IMR-90 (cell line): ENCODE measurements at regions not wholly inside any gene's neighbourhood (a gene's known extent, or its start where the extent isn't known, plus 50 kb on each side); places are given as distances from the start of the nearest gene placed in this dataset.

ENCODE experiments used
- ATAC-seq: fragments of 200-7000 bp; cut with Tn5 transposase; 2 replicates; pipeline ENCODE4 v1.9.1; 2020; ENCODE audit warnings: low read depth, mild to moderate bottlenecking, moderate library complexity
- BruUV-seq: library from RNA; stranded (reverse); fragments of 400-500 nt; replicated peaks from 2 replicates; lab custom pipeline; 2021; lab: Mats Ljungman, UMichigan
- CTCF ChIA-PET: fragments of 300-600 bp; formaldehyde crosslinking; extraction: SDS; loops from one replicate; lab custom pipeline; 2021; ENCODE audit warnings: antibody characterized with exemption; lab: Yijun Ruan, JAX
- POLR2A ChIA-PET: fragments of 300-600 bp; sonication (Branson Sonifier 250); formaldehyde crosslinking; loops from one replicate; lab custom pipeline; 2022; ENCODE audit warnings: antibody characterized with exemption; ENCODE audit not compliant: unreplicated experiment; lab: Charles Lee
- DNase-seq: peaks from one replicate; pipeline ENCODE4 v3.0.0; 2013
- H2AFZ ChIP-seq: replicated peaks from 2 replicates; pipeline ENCODE3; 2013; ENCODE audit warnings: low read length, mild to moderate bottlenecking; ENCODE audit not compliant: poor library complexity
- H2AK5ac ChIP-seq: 2 replicates; pipeline ENCODE4 v1.6.1; 2013; ENCODE audit warnings: low read depth, low read length, inconsistent platforms
- H2AK9ac ChIP-seq: replicated peaks from 2 replicates; pipeline ENCODE3; 2013; ENCODE audit warnings: mild to moderate bottlenecking, low read depth, low read length, moderate library complexity; ENCODE audit not compliant: poor library complexity
- H2BK120ac ChIP-seq: 2 replicates; pipeline ENCODE4 v1.6.1; 2013; ENCODE audit warnings: low read depth, low read length, inconsistent platforms
- H2BK15ac ChIP-seq: 3 replicates; pipeline ENCODE4 v1.6.1; 2013; ENCODE audit warnings: low read depth, low read length, inconsistent platforms
- H2BK20ac ChIP-seq: 2 replicates; pipeline ENCODE4 v1.6.1; 2013; ENCODE audit warnings: low read depth, mild to moderate bottlenecking, inconsistent platforms, low read length, moderate library complexity
- H2BK5ac ChIP-seq: 2 replicates; pipeline ENCODE4 v1.6.1; 2013; ENCODE audit warnings: mild to moderate bottlenecking, low read depth, low read length, inconsistent platforms; ENCODE audit not compliant: poor library complexity, severe bottlenecking
- H3K14ac ChIP-seq: replicated peaks from 2 replicates; pipeline ENCODE4 v1.6.1; 2013; ENCODE audit warnings: low read depth, low read length, inconsistent platforms
- H3K18ac ChIP-seq: 2 replicates; pipeline ENCODE4 v1.6.1; 2013; ENCODE audit warnings: low read depth, low read length, control low read depth
- H3K23ac ChIP-seq: 2 replicates; pipeline ENCODE4 v1.6.1; 2013; ENCODE audit warnings: low read depth, low read length, inconsistent platforms
- H3K27ac ChIP-seq: 2 replicates; pipeline ENCODE4 v1.5.1; 2013; ENCODE audit warnings: mild to moderate bottlenecking, control low read depth, low read length; ENCODE audit not compliant: insufficient read depth
- H3K27me3 ChIP-seq: 2 replicates; pipeline ENCODE4 v1.6.1; 2013; ENCODE audit warnings: low read length; ENCODE audit not compliant: control insufficient read depth, insufficient read depth
- H3K36me3 ChIP-seq: 2 replicates; pipeline ENCODE4 v1.6.1; 2013; ENCODE audit warnings: low read length, mixed read lengths; ENCODE audit not compliant: control insufficient read depth, insufficient read depth
- H3K4ac ChIP-seq: 2 replicates; pipeline ENCODE4 v1.6.1; 2013; ENCODE audit warnings: low read depth, low read length, inconsistent platforms
- H3K4me1 ChIP-seq: 2 replicates; pipeline ENCODE4 v1.6.1; 2013; ENCODE audit warnings: low read length, mixed read lengths; ENCODE audit not compliant: control insufficient read depth, insufficient read depth
- H3K4me2 ChIP-seq: 2 replicates; pipeline ENCODE4 v1.6.1; 2013; ENCODE audit warnings: low read depth, mild to moderate bottlenecking, control low read depth, low read length, moderate library complexity
- H3K4me3 ChIP-seq: 2 replicates; pipeline ENCODE4 v1.5.1; 2013; ENCODE audit warnings: low read depth, mild to moderate bottlenecking, control low read depth, low read length, moderate library complexity; ENCODE audit not compliant: insufficient read depth
- H3K56ac ChIP-seq: 2 replicates; pipeline ENCODE4 v1.6.1; 2013; ENCODE audit warnings: low read length, inconsistent platforms; ENCODE audit not compliant: insufficient read depth; ENCODE audit errors: extremely low read depth
- H3K79me1 ChIP-seq, 2 experiments: 2 replicates each; pipeline ENCODE4 v1.6.1; 2013; ENCODE audit warnings: low read length in 2 of 2, inconsistent platforms in 1 of 2, low read depth in 1 of 2
- H3K9ac ChIP-seq: 2 replicates; pipeline ENCODE4 v1.6.1; 2013; ENCODE audit warnings: low read depth, low read length, control low read depth
- H3K9me1 ChIP-seq: 2 replicates; pipeline ENCODE4 v1.6.1; 2013; ENCODE audit warnings: low read length, inconsistent platforms; ENCODE audit not compliant: insufficient read depth
- H3K9me3 ChIP-seq: 2 replicates; pipeline ENCODE4 v1.6.1; 2013; ENCODE audit warnings: low read length; ENCODE audit not compliant: control insufficient read depth, insufficient read depth
- H4K20me1 ChIP-seq: 2 replicates; pipeline ENCODE4 v1.6.1; 2013; ENCODE audit warnings: low read length, inconsistent platforms; ENCODE audit not compliant: insufficient read depth
- H4K5ac ChIP-seq: 2 replicates; pipeline ENCODE4 v1.6.1; 2013; ENCODE audit warnings: mild to moderate bottlenecking, low read depth, low read length, control low read depth
- H4K8ac ChIP-seq, 2 experiments: 2 replicates each; pipeline ENCODE4 v1.6.1; 2013; ENCODE audit warnings: low read depth in 2 of 2, low read length in 2 of 2, control low read depth in 1 of 2, inconsistent platforms in 1 of 2
- H4K91ac ChIP-seq: 2 replicates; pipeline ENCODE4 v1.6.1; 2013; ENCODE audit warnings: low read depth, low read length, inconsistent platforms; ENCODE audit not compliant: insufficient read depth
- FOS ChIP-seq: fragments of 150-350 bp; IDR thresholded peaks from 2 replicates; pipeline ENCODE4 v1.6.1; 2016; ENCODE audit warnings: low read depth, low read length
- MXI1 ChIP-seq: IDR thresholded peaks from 2 replicates; pipeline ENCODE4 v1.6.1; 2012; ENCODE audit warnings: low read depth, mild to moderate bottlenecking, low read length, moderate library complexity, borderline replicate concordance
- RAD21 ChIP-seq: IDR thresholded peaks from 2 replicates; pipeline ENCODE4 v1.6.1; 2012; ENCODE audit warnings: low read length, improper control_type of control experiment
- WGBS, 2 experiments: methylation state at CpG; one replicate each; pipeline versions ENCODE4 v1.1.5 to v1.1.7; 2013; ENCODE audit warnings: missing lambda C conversion rate in 2 of 2; ENCODE audit not compliant: insufficient read length in 1 of 2; ENCODE audit errors: extremely low coverage in 2 of 2; 5-methylcytosine and 5-hydroxymethylcytosine counted together
- dilution Hi-C: fragments of 300-500 bp; cut with HindIII; formaldehyde crosslinking; loops from one replicate; pipeline ENCODE4 v1.14.3; 2018; ENCODE audit warnings: low sequenced_read_pairs; ENCODE audit not compliant: unreplicated experiment
- in situ Hi-C: fragments of 300-500 bp; cut with MboI; formaldehyde crosslinking; loops from 3 replicates; pipeline ENCODE4 v1.14.3; 2019; ENCODE audit warnings: low sequenced_read_pairs, inconsistent platforms, mixed read lengths
- intact Hi-C: fragments of 100-400 bp; cut with micrococcal nuclease; formaldehyde crosslinking; loops from 2 replicates; pipeline ENCODE4 v1.10.0; 2022
- TF ChIP-seq, protein P1 (sequence below): conservative IDR thresholded peaks from 2 replicates; pipeline ENCODE4 v1.5.1; 2012; ENCODE audit warnings: mild to moderate bottlenecking, low read depth, low read length, improper control_type of control experiment

DNA sequence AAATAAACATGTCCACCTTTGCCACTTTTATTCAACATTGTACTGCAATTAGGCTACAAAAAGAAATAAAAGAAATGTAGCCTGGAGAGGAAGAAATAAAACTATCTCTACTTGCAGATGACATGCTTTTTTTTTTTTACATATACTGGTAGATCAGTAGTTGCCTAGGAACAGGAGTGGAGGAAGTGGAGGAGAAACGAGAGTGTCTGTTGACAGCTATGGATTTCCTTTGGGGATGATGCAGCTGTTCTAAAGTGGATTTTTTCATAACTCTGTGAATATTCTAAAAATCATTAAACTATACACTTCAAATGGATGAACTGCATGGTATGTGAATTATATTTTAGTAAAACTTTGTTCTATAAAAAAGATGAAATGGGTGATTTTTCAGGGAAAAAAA, 116.4 kb downstream of the ANAPC4 start:
- H3K36me3 ChIP-seq: no peaks in the 10 kb centered on the region

More for the DNA sequence above, 116.4 kb downstream of the ANAPC4 start:
- H2AK9ac ChIP-seq: no peak overlapping the region
- H3K9me1 ChIP-seq: no peaks in the 10 kb centered on the region
- H3K4ac ChIP-seq: no peak overlapping the region
- no peak overlapping the region for H2AK5ac ChIP-seq
- no peak overlapping the region for H3K18ac ChIP-seq
- H3K9ac ChIP-seq: no peak overlapping the region
- no peak overlapping the region for H2BK15ac ChIP-seq
- no peak overlapping the region for H2AFZ ChIP-seq
- H3K4me2 ChIP-seq: no peak overlapping the region
- H4K5ac ChIP-seq: no peak overlapping the region
- no peaks in the 10 kb centered on the region for H3K9me3 ChIP-seq
- H3K4me3 ChIP-seq: no peak overlapping the region
- no peak for ATAC-seq
- H2BK20ac ChIP-seq: no peak overlapping the region
- no TSS peak for BruUV-seq
- H4K20me1 ChIP-seq: no peaks in the 10 kb centered on the region
- WGBS, 2 experiments: no CpG with 5 or more reads among the region's 1 CpG
- H3K23ac ChIP-seq: no peak overlapping the region
- in situ Hi-C loops (no loop called here), dilution Hi-C loops (no loop called here), intact Hi-C loops (no loop called here)
- no peak overlapping the region for H3K56ac ChIP-seq
- CTCF ChIA-PET: no interaction called here
- no peak overlapping the region for H3K27ac ChIP-seq
- H4K8ac ChIP-seq: no peak overlapping the region
- POLR2A ChIA-PET: no interaction called here
- H3K27me3 ChIP-seq: no peaks in the 10 kb centered on the region; the same call in 1 of the 2 replicates
- H2BK5ac ChIP-seq: no peak overlapping the region
- DNase-seq: no peak
- TF ChIP-seq RAD21 (no peak), MXI1 (no peak), FOS (no peak)
- TF ChIP-seq, protein P1, sequence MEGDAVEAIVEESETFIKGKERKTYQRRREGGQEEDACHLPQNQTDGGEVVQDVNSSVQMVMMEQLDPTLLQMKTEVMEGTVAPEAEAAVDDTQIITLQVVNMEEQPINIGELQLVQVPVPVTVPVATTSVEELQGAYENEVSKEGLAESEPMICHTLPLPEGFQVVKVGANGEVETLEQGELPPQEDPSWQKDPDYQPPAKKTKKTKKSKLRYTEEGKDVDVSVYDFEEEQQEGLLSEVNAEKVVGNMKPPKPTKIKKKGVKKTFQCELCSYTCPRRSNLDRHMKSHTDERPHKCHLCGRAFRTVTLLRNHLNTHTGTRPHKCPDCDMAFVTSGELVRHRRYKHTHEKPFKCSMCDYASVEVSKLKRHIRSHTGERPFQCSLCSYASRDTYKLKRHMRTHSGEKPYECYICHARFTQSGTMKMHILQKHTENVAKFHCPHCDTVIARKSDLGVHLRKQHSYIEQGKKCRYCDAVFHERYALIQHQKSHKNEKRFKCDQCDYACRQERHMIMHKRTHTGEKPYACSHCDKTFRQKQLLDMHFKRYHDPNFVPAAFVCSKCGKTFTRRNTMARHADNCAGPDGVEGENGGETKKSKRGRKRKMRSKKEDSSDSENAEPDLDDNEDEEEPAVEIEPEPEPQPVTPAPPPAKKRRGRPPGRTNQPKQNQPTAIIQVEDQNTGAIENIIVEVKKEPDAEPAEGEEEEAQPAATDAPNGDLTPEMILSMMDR: no peak
- H3K79me1 ChIP-seq: no peaks in the 10 kb centered on the region
- no peaks in the 10 kb centered on the region for H3K4me1 ChIP-seq
- H3K14ac ChIP-seq: no peak overlapping the region
- H2BK120ac ChIP-seq: no peak overlapping the region
- no peak overlapping the region for H4K91ac ChIP-seq
